Right lobe of liver (tissue), 4 donors: ENCODE measurements at regions not wholly inside any gene's neighbourhood (a gene's known extent, or its start where the extent isn't known, plus 50 kb on each side); places are given as distances from the start of the nearest gene placed in this dataset.

ENCODE experiments used
- POLR2A ChIP-seq: fragments of 450-650 bp; IDR thresholded peaks from one replicate; pipeline ENCODE4 v1.6.1; 2017; ENCODE audit warnings: antibody characterized with exemption, mild to moderate bottlenecking
- TF ChIP-seq, protein P1 (sequence below), 4 donors: fragments of 200-600 bp in 3 of 4; fragments of 450-650 bp in 1 of 4; IDR thresholded peaks; one replicate each; pipeline versions ENCODE4 v1.5.1 to v1.8.0; 2016 to 2022; ENCODE audit warnings: antibody characterized with exemption in 4 of 4, mild to moderate bottlenecking in 2 of 4
- donor health status: DM: no; HTN: no; CAD: no.
- donor health status: DM: no; HTN: no; CAD: no.
- donor health status: DM: no; HTN: yes; CAD: no.

DNA sequence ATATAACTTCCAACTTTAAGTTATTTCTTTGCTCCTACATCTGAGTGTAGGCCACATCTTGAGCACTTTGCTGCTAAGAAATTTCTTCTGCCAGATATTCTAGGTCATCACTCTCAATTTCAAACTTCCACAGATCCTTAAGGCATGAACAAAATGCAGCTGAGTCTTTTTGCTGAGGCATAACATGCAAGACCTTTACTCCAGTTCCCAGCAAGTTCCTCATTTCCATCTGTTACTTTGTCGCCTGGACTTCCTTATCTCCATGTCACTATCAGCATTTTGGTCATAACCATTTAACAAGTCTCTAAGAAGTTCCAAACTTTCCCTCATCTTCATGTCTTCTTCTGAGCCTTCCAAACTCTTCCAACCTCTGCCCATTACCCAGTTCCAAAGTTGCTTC is 1077.3 kb upstream of the TMEFF2 start:
- TF ChIP-seq POLR2A = no peak
- TF ChIP-seq, protein P1, sequence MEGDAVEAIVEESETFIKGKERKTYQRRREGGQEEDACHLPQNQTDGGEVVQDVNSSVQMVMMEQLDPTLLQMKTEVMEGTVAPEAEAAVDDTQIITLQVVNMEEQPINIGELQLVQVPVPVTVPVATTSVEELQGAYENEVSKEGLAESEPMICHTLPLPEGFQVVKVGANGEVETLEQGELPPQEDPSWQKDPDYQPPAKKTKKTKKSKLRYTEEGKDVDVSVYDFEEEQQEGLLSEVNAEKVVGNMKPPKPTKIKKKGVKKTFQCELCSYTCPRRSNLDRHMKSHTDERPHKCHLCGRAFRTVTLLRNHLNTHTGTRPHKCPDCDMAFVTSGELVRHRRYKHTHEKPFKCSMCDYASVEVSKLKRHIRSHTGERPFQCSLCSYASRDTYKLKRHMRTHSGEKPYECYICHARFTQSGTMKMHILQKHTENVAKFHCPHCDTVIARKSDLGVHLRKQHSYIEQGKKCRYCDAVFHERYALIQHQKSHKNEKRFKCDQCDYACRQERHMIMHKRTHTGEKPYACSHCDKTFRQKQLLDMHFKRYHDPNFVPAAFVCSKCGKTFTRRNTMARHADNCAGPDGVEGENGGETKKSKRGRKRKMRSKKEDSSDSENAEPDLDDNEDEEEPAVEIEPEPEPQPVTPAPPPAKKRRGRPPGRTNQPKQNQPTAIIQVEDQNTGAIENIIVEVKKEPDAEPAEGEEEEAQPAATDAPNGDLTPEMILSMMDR (IDR thresholded peaks at IDR 0.05) = no peak
